Panc1 (cell line): ENCODE measurements at regions not wholly inside any gene's neighbourhood (a gene's known extent, or its start where the extent isn't known, plus 50 kb on each side); places are given as distances from the start of the nearest gene placed in this dataset.
"Not testable (repeated sequence)": the region's sequence is repeated elsewhere in the genome, so short reads cannot be mapped to it uniquely, and the experiment has no call there.

Experiments used
- ATAC-seq: fragments of 200-7000 bp; cut with Tn5 transposase; 2 replicates; pipeline ENCODE4 v1.9.1; 2020; ENCODE audit warnings: mild to moderate bottlenecking, moderate library complexity
- BruUV-seq: library from RNA; stranded (reverse); fragments of 400-500 nt; replicated peaks from 2 replicates; lab custom pipeline; 2021; lab: Mats Ljungman, UMichigan
- CTCF ChIA-PET: fragments of 300-600 bp; sonication (Branson Sonifier 250); formaldehyde crosslinking; loops from one replicate; lab custom pipeline; 2022; ENCODE audit warnings: antibody characterized with exemption; lab: Charles Lee
- POLR2A ChIA-PET: fragments of 300-600 bp; sonication (Branson Sonifier 250); formaldehyde crosslinking; loops from one replicate; lab custom pipeline; 2022; ENCODE audit warnings: antibody characterized with exemption; lab: Charles Lee
- DNase-seq: peaks from one replicate; pipeline ENCODE4 v3.0.0-alpha.2; 2010; ENCODE audit warnings: low read depth, low spot score
- H3K27ac ChIP-seq: 2 replicates; pipeline ENCODE4 v1.5.1; 2011; ENCODE audit warnings: mild to moderate bottlenecking, low read length, inconsistent platforms
- H3K27me3 ChIP-seq: fragments of 200-500 bp; sonication (Bioruptor generic); 2 replicates; pipeline ENCODE4 v1.6.0; 2014; ENCODE audit warnings: low read length, inconsistent platforms; ENCODE audit not compliant: control insufficient read depth, insufficient read depth
- H3K36me3 ChIP-seq: fragments of 200-500 bp; sonication (Bioruptor generic); 2 replicates; pipeline ENCODE4 v1.5.1; 2014; ENCODE audit warnings: inconsistent platforms, mild to moderate bottlenecking, low read length, moderate library complexity; ENCODE audit not compliant: control insufficient read depth, insufficient read depth
- H3K4me1 ChIP-seq: 2 replicates; pipeline ENCODE4 v1.5.1; 2011; ENCODE audit warnings: inconsistent platforms, mild to moderate bottlenecking, low read length, moderate library complexity; ENCODE audit not compliant: control insufficient read depth, insufficient read depth
- H3K4me3 ChIP-seq, 2 experiments: 2 replicates each; pipeline ENCODE4 v1.5.1; 2011 to 2012; ENCODE audit warnings: low read depth in 2 of 2, low read length in 2 of 2, mild to moderate bottlenecking in 2 of 2, inconsistent platforms in 1 of 2, moderate library complexity in 1 of 2
- H3K9me3 ChIP-seq: fragments of 200-500 bp; sonication (Bioruptor generic); 2 replicates; pipeline ENCODE4 v1.5.1; 2014; ENCODE audit warnings: low read depth, mild to moderate bottlenecking, inconsistent platforms, low read length, moderate library complexity; ENCODE audit not compliant: control insufficient read depth, insufficient read depth
- CTCF ChIP-seq: fragments of 450-650 bp; IDR thresholded peaks from 2 replicates; pipeline ENCODE4 v1.5.1; 2017; ENCODE audit warnings: mild to moderate bottlenecking
- POLR2AphosphoS5 ChIP-seq: IDR thresholded peaks from 2 replicates; pipeline ENCODE4 v1.6.1; 2012; ENCODE audit warnings: mild to moderate bottlenecking, low read depth, low read length, moderate library complexity
- REST ChIP-seq, 2 experiments: IDR thresholded peaks; 2 replicates each; pipeline ENCODE4 v1.6.1; 2011 to 2012; ENCODE audit warnings: low read depth in 2 of 2, control low read depth in 1 of 2, low read length in 1 of 2, mild to moderate bottlenecking in 1 of 2, moderate library complexity in 1 of 2; ENCODE audit not compliant: insufficient read depth in 1 of 2
- SIN3A ChIP-seq: IDR thresholded peaks from 2 replicates; pipeline ENCODE4 v1.6.1; 2012; ENCODE audit warnings: low read depth, mild to moderate bottlenecking, low read length, moderate library complexity, borderline replicate concordance; ENCODE audit not compliant: insufficient read depth
- TCF7L2 ChIP-seq: IDR thresholded peaks from 2 replicates; pipeline ENCODE4 v1.6.1; 2011; ENCODE audit warnings: mild to moderate bottlenecking, low read depth, low read length, inconsistent platforms
- in situ Hi-C: cut with HindIII; loops from 2 replicates; pipeline ENCODE4 v1.10.0; 2016; ENCODE audit warnings: low sequenced_read_pairs, low pct_unique_long_range_greater_than_20kb
- intact Hi-C: fragments of 100-400 bp; cut with micrococcal nuclease; formaldehyde crosslinking; loops from one replicate; pipeline ENCODE4 v1.10.0; 2022; ENCODE audit not compliant: unreplicated experiment

- CTCF ChIA-PET, H3K9me3 ChIP-seq, POLR2A ChIA-PET, H3K27me3 ChIP-seq, H3K36me3 ChIP-seq, BruUV-seq, H3K4me1 ChIP-seq, H3K4me3 ChIP-seq, DNase-seq, H3K27ac ChIP-seq, ATAC-seq, intact Hi-C loops, in situ Hi-C loops: not testable (repeated sequence)
These were observed 274.3 kb upstream of the TMTC4 start for GRCh38 chr13:100948937-100949336.

- ATAC-seq: no peak
- Histone ChIP-seq H3K4me3 (no peak overlapping the region), H3K27ac (no peak overlapping the region), H3K4me1 (no peaks in the 10 kb centered on the region), H3K36me3 (no peaks in the 10 kb centered on the region), H3K9me3 (no peaks in the 10 kb centered on the region), H3K27me3 (no peaks in the 10 kb centered on the region)
- ChIA-PET POLR2A (no interaction called here), CTCF (no interaction called here)
- intact Hi-C loops (no loop called here), in situ Hi-C loops (no loop called here)
- no peak for DNase-seq
- no TSS peak for BruUV-seq
- no peak for TF ChIP-seq REST (IDR thresholded peaks at IDR 0.05; ENCODE audit: insufficient read depth in 1 of 2, low read depth in 2 of 2, low read length in 1 of 2)
- TF ChIP-seq POLR2AphosphoS5: no peak
- no peak for TF ChIP-seq TCF7L2
- no peak for TF ChIP-seq SIN3A
- TF ChIP-seq CTCF: no peak
These were observed 272.0 kb upstream of the TMTC4 start for GRCh38 chr13:100946588-100946987.

- in situ Hi-C loops: no loop called here
- CTCF ChIA-PET: no interaction called here
- ATAC-seq: no peak
These were observed 270.3 kb upstream of the TMTC4 start for GRCh38 chr13:100944791-100945345.

More at GRCh38 chr13:100944791-100945345, 270.3 kb upstream of the TMTC4 start:
- no peak overlapping the region for H3K27ac ChIP-seq
- TF ChIP-seq REST (IDR thresholded peaks at IDR 0.05; ENCODE audit: insufficient read depth in 1 of 2, low read depth in 2 of 2, low read length in 1 of 2) (no peak), CTCF (no peak), SIN3A (no peak), POLR2AphosphoS5 (no peak), TCF7L2 (no peak)
- no peak for DNase-seq
- POLR2A ChIA-PET: no interaction called here
- intact Hi-C loops: no loop called here
- no peaks in the 10 kb centered on the region for H3K9me3 ChIP-seq
- no peaks in the 10 kb centered on the region for H3K36me3 ChIP-seq
- no TSS peak for BruUV-seq
- no peaks in the 10 kb centered on the region for H3K4me1 ChIP-seq
- H3K4me3 ChIP-seq: no peak overlapping the region
- H3K27me3 ChIP-seq: no peaks in the 10 kb centered on the region
